Liver (tissue), 3 donors: ENCODE measurements at regions not wholly inside any gene's neighbourhood (a gene's known extent, or its start where the extent isn't known, plus 50 kb on each side); places are given as distances from the start of the nearest gene placed in this dataset.

ENCODE experiments used
- EGR1 ChIP-seq, 2 donors: IDR thresholded peaks; 2 replicates each; pipeline ENCODE4 v1.6.1; 2016 to 2018; ENCODE audit warnings: antibody characterized with exemption in 2 of 2, low read depth in 2 of 2
- FOXA2 ChIP-seq: IDR thresholded peaks from 2 replicates; pipeline ENCODE4 v1.6.1; 2016; ENCODE audit warnings: antibody characterized with exemption
- HNF4A ChIP-seq, 2 donors: conservative IDR thresholded peaks; 2 replicates each; pipeline ENCODE4 v1.6.1; 2016; ENCODE audit warnings: antibody characterized with exemption in 2 of 2, mild to moderate bottlenecking in 2 of 2
- HNF4G ChIP-seq: IDR thresholded peaks from 2 replicates; pipeline ENCODE4 v1.6.1; 2016; ENCODE audit warnings: antibody characterized with exemption
- RAD21 ChIP-seq, 2 donors: IDR thresholded peaks; 2 replicates each; pipeline ENCODE4 v1.6.1; 2016; ENCODE audit warnings: antibody characterized with exemption in 2 of 2, mild to moderate bottlenecking in 2 of 2
- RXRA ChIP-seq, 2 donors: IDR thresholded peaks; 2 replicates each; pipeline ENCODE4 v1.6.1; 2017 to 2018; ENCODE audit warnings: antibody characterized with exemption in 2 of 2, mild to moderate bottlenecking in 1 of 2
- SP1 ChIP-seq: IDR thresholded peaks from 2 replicates; pipeline ENCODE4 v1.6.1; 2018; ENCODE audit warnings: antibody characterized with exemption, mild to moderate bottlenecking
- TAF1 ChIP-seq: conservative IDR thresholded peaks from 2 replicates; pipeline ENCODE4 v1.6.1; 2016; ENCODE audit warnings: antibody characterized with exemption, mild to moderate bottlenecking
- YY1 ChIP-seq: IDR thresholded peaks from 2 replicates; pipeline ENCODE4 v1.6.1; 2016; ENCODE audit warnings: antibody characterized with exemption, mild to moderate bottlenecking
- TF ChIP-seq, protein P1 (sequence below): IDR thresholded peaks from 2 replicates; pipeline ENCODE4 v1.6.1; 2016; ENCODE audit warnings: antibody characterized with exemption
- TF ChIP-seq, protein P2 (sequence below): fragments of 150-350 bp; IDR thresholded peaks from 2 replicates; pipeline ENCODE4 v1.5.1; 2017; ENCODE audit warnings: improper control_type of control experiment, low read depth, low read length; ENCODE audit not compliant: missing input control
- TF ChIP-seq, protein P3 (sequence below): IDR thresholded peaks from 2 replicates; pipeline ENCODE4 v1.6.1; 2016; ENCODE audit warnings: antibody characterized with exemption, mild to moderate bottlenecking
- TF ChIP-seq, protein P4 (sequence below): IDR thresholded peaks from 2 replicates; pipeline ENCODE4 v1.6.1; 2016; ENCODE audit warnings: antibody characterized with exemption
- donor health status: healthy.
- donor health status: healthy.

DNA sequence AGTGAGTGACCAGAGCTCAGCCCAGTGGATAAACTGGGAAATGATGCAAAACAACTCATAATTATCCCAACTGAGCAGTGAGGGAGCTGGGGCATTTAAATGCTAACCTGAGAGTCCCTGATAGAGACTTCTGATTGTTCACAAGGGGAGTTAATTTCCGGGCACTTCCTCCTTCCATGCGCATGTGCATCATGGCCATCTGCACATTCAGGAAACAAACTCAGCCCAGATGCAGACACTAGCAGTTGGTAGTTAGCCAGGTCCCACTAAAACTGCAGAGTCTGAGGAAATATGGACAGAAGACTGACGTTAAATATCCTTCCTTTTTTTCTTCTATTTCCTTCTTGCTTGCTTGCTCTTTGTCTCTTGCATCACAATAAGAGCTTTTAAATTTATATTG, 852.1 kb upstream of the LRRC4C start:
- TF ChIP-seq, protein P1, sequence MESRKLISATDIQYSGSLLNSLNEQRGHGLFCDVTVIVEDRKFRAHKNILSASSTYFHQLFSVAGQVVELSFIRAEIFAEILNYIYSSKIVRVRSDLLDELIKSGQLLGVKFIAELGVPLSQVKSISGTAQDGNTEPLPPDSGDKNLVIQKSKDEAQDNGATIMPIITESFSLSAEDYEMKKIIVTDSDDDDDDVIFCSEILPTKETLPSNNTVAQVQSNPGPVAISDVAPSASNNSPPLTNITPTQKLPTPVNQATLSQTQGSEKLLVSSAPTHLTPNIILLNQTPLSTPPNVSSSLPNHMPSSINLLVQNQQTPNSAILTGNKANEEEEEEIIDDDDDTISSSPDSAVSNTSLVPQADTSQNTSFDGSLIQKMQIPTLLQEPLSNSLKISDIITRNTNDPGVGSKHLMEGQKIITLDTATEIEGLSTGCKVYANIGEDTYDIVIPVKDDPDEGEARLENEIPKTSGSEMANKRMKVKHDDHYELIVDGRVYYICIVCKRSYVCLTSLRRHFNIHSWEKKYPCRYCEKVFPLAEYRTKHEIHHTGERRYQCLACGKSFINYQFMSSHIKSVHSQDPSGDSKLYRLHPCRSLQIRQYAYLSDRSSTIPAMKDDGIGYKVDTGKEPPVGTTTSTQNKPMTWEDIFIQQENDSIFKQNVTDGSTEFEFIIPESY: no peak
- TF ChIP-seq, protein P2, sequence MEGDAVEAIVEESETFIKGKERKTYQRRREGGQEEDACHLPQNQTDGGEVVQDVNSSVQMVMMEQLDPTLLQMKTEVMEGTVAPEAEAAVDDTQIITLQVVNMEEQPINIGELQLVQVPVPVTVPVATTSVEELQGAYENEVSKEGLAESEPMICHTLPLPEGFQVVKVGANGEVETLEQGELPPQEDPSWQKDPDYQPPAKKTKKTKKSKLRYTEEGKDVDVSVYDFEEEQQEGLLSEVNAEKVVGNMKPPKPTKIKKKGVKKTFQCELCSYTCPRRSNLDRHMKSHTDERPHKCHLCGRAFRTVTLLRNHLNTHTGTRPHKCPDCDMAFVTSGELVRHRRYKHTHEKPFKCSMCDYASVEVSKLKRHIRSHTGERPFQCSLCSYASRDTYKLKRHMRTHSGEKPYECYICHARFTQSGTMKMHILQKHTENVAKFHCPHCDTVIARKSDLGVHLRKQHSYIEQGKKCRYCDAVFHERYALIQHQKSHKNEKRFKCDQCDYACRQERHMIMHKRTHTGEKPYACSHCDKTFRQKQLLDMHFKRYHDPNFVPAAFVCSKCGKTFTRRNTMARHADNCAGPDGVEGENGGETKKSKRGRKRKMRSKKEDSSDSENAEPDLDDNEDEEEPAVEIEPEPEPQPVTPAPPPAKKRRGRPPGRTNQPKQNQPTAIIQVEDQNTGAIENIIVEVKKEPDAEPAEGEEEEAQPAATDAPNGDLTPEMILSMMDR: no peak
- TF ChIP-seq, protein P3, sequence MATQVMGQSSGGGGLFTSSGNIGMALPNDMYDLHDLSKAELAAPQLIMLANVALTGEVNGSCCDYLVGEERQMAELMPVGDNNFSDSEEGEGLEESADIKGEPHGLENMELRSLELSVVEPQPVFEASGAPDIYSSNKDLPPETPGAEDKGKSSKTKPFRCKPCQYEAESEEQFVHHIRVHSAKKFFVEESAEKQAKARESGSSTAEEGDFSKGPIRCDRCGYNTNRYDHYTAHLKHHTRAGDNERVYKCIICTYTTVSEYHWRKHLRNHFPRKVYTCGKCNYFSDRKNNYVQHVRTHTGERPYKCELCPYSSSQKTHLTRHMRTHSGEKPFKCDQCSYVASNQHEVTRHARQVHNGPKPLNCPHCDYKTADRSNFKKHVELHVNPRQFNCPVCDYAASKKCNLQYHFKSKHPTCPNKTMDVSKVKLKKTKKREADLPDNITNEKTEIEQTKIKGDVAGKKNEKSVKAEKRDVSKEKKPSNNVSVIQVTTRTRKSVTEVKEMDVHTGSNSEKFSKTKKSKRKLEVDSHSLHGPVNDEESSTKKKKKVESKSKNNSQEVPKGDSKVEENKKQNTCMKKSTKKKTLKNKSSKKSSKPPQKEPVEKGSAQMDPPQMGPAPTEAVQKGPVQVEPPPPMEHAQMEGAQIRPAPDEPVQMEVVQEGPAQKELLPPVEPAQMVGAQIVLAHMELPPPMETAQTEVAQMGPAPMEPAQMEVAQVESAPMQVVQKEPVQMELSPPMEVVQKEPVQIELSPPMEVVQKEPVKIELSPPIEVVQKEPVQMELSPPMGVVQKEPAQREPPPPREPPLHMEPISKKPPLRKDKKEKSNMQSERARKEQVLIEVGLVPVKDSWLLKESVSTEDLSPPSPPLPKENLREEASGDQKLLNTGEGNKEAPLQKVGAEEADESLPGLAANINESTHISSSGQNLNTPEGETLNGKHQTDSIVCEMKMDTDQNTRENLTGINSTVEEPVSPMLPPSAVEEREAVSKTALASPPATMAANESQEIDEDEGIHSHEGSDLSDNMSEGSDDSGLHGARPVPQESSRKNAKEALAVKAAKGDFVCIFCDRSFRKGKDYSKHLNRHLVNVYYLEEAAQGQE: no peak
- TF ChIP-seq, protein P4, sequence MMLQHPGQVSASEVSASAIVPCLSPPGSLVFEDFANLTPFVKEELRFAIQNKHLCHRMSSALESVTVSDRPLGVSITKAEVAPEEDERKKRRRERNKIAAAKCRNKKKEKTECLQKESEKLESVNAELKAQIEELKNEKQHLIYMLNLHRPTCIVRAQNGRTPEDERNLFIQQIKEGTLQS: no peak
- TF ChIP-seq YY1 (no peak), SP1 (no peak), TAF1 (no peak), HNF4G (no peak), RAD21 (IDR thresholded peaks at IDR 0.05) (no peak), HNF4A (conservative IDR thresholded peaks at IDR 0.05) (no peak), FOXA2 (no peak), EGR1 (IDR thresholded peaks at IDR 0.05; ENCODE audit: low read depth in 2 of 2) (no peak), RXRA (IDR thresholded peaks at IDR 0.05) (no peak)
